AG10803 (cell line): ENCODE measurements at regions not wholly inside any gene's neighbourhood (a gene's known extent, or its start where the extent isn't known, plus 50 kb on each side); places are given as distances from the start of the nearest gene placed in this dataset.
"Not testable (repeated sequence)": the region's sequence is repeated elsewhere in the genome, so short reads cannot be mapped to it uniquely, and the experiment has no call there.

Experiments
- DNase-seq: peaks from one replicate; pipeline ENCODE4 v3.0.0; 2010; ENCODE audit warnings: low read depth
- H3K4me3 ChIP-seq: 2 replicates; pipeline ENCODE4 v1.5.1; 2011; ENCODE audit warnings: mild to moderate bottlenecking, low read length, control low read depth
- TF ChIP-seq, protein P1 (sequence below): conservative IDR thresholded peaks from 2 replicates; pipeline ENCODE4 v1.5.1; 2011; ENCODE audit warnings: mild to moderate bottlenecking, low read length, control low read depth, inconsistent platforms

DNA sequence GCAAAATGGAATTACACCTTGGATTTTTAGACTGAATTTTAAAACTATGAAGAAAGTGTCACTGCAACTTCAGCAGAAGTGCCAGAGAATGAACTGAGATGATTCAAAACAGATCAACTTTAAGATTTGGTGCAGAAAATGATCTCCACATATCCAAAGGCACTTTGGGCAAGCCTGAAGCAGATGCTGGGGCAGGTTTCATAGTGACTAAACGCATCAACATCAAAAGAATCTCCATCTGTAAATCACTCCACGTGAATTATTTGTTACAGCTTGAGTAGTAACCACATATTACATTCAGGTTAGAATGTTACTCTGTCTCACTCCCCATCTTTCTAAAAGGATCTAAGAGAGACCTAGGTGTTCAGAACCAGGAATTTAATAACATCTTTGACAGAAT lies 329.0 kb upstream of the ESRRG start:
- TF ChIP-seq, protein P1, sequence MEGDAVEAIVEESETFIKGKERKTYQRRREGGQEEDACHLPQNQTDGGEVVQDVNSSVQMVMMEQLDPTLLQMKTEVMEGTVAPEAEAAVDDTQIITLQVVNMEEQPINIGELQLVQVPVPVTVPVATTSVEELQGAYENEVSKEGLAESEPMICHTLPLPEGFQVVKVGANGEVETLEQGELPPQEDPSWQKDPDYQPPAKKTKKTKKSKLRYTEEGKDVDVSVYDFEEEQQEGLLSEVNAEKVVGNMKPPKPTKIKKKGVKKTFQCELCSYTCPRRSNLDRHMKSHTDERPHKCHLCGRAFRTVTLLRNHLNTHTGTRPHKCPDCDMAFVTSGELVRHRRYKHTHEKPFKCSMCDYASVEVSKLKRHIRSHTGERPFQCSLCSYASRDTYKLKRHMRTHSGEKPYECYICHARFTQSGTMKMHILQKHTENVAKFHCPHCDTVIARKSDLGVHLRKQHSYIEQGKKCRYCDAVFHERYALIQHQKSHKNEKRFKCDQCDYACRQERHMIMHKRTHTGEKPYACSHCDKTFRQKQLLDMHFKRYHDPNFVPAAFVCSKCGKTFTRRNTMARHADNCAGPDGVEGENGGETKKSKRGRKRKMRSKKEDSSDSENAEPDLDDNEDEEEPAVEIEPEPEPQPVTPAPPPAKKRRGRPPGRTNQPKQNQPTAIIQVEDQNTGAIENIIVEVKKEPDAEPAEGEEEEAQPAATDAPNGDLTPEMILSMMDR: no peak
- DNase-seq: no peak
- H3K4me3 ChIP-seq: no peak overlapping the region

DNA sequence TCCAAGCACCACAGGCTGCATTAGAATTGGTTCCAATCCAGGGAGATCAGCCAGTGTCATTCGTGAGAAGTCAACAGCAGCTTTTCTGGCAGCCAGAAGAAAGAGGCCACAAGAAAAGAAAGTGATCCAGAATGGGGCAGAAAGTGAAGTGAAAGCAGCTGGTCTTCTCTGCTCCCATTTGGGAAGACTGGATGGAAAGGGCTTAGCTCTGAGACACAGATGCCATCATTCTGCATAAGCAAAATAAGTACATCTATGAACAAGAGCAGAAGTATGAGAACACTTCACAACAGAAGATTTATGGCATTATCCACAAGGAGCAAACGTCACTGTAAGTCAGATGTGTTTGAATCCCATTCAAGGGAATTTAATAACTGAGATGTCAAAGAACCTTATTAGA lies 326.5 kb upstream of the ESRRG start:
- no peak overlapping the region for H3K4me3 ChIP-seq
- peak; percentile 13 for DNase-seq
- TF ChIP-seq, protein P1: no peak

DNA sequence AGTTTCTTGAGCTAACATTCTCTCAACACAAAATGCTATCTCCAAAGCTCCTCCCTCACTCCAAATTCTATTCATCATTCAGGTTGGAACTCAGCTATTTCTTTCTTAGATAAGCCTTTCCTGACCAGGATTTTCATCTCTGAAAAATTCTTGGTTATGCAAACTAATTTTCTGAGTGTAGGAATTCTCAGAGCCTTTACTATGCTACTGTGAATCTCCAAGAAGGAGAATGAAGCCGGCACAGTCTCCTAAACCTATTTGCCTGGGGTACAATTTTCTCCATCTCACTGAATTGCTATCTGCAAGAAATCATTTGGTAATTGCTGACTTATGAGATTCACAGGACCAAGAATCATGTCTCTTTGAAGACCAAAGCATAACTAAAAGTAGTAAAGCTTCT lies 325.9 kb upstream of the ESRRG start:
- no peak for DNase-seq
- TF ChIP-seq, protein P1: no peak
- no peak overlapping the region for H3K4me3 ChIP-seq

DNA sequence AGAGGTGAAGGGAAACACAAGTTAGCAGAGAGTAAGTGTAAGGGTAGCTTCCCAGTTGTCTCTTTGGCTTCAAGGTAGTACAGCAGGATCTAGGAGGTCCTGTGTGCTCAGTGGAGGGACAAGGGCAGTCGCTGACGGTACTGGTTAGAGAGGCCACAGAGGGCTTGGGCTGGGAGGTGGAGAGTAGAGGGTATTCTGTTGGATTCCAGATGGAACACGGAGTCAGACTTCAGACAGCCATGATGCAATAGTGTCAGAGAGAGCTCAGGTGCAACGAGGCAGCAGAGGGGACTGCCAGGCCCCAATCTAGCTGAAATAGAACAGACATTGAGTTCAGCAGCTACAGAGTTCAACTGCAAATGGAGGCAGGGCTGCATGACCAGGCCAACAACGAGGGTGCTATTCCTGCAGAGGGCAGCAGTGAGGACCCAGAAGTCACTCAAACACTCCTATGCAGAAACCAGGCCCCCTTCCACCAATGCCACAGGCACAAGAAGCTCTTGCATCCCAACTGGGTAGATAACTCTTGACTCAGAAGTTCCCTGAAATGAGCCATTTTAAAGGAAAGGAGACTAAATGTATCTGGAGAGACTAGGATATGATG lies 325.0 kb upstream of the ESRRG start:
- TF ChIP-seq, protein P1: no peak
- H3K4me3 ChIP-seq: no peak overlapping the region
- DNase-seq: no peak

DNA sequence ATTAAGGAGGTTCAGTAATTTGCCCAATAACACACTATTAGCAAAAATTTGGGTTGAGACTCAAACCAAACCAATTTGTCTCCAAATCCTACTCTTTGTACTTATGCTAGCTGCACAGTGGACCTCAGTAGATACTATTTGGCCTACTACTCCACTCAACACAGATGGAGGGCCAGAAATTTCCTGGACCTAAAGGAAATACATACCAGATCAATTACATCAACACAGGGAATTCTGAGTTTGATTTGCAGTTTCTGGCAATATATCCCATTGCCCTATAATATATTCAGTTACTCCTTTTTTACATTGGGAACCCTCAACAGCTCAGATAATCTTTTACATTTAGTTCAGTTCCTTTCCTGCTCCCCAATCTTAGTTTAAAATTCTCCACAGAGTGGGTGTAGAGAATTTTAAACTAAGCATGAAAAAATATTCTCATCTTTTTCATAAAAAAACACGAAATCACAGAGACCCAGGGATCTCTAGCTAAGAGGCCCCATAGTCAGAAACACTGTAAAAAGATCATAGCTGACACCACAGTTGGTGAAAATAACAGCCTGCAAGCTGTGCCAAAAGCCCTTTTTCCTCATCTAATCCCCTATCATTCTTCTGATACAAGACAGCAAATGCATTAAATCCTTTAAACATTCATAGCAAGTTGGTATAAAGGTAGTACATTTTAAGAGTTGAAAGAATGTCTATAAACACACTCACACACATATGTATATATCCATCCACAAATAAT lies 317.7 kb upstream of the ESRRG start:
- TF ChIP-seq, protein P1: no peak
- DNase-seq: no peak
- no peak overlapping the region for H3K4me3 ChIP-seq

DNA sequence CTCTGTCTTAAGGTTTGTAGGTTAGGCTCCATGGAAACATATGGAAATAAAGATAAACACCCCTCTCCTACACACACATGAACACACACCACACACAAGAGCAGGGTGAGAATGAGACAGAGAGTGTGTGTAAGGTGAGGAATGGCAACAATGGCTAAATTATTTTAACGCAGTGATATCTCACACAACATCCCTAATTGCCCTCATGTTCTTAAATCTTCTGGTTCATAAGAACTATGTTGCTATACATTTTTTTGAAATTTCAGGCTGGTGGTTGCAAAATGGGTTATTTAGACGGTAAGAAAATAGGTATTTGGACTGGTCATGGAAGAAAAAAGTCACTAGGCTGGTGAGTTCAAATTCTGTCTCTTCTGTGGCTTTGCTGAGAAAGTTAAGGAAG lies 316.7 kb upstream of the ESRRG start:
- DNase-seq: no peak
- H3K4me3 ChIP-seq: no peak overlapping the region
- TF ChIP-seq, protein P1: no peak

DNA sequence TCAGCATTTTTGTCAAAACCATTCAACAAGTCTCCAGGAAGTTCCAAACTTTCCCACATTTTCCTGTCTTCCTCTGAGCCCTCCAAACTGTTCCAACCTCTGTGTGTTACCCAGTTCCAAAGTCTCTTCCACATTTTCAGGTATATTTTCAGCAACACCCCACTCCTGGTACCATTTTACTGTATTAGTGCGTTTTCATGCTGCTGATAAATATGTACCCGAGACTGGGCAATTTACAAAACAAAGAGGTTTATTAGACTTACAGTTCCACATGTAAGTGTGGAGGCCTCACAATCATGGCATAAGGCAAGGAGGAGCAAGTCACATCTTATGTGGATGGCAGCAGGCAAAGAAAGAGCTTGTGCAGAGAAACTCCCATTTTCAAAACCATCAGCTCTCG lies 315.9 kb upstream of the ESRRG start:
- not testable (repeated sequence) for DNase-seq, H3K4me3 ChIP-seq
